Adrenal gland (tissue), 9 donors: ENCODE measurements at regions not wholly inside any gene's neighbourhood (a gene's known extent, or its start where the extent isn't known, plus 50 kb on each side); places are given as distances from the start of the nearest gene placed in this dataset.

Experiments
- DNase-seq, 7 donors: peaks; one replicate each; pipeline ENCODE4 v3.0.0-alpha.2; 2019 to 2020
- H3K27ac ChIP-seq, 5 donors: fragments of 200-600 bp; sonication (generic) in 4 of 5; 1 replicate in 3 of 5; 2 replicates in 2 of 5; pipeline versions ENCODE4 v1.5.1 to v1.8.0; 2016 to 2020; ENCODE audit warnings: mild to moderate bottlenecking in 1 of 5
- H3K27me3 ChIP-seq: fragments of 200-600 bp; 2 replicates; pipeline ENCODE4 v1.8.0; 2021
- H3K36me3 ChIP-seq, 2 donors: fragments of 200-600 bp; replicated peaks in 1 of 2; 1 replicate in 1 of 2; 2 replicates in 1 of 2; pipeline versions ENCODE4 v1.5.1 to v1.8.0; 2018 to 2022
- H3K4me1 ChIP-seq, 2 donors: fragments of 200-600 bp; replicated peaks in 1 of 2; 1 replicate in 1 of 2; 2 replicates in 1 of 2; pipeline versions ENCODE4 v1.5.1 to v1.8.0; 2018 to 2021
- H3K4me3 ChIP-seq, 4 donors: fragments of 200-600 bp; sonication (generic) in 3 of 4; one replicate each; pipeline ENCODE4 v1.5.1; 2016 to 2018
- H3K9me3 ChIP-seq, 3 donors: fragments of 200-600 bp; sonication (generic) in 1 of 3; replicated peaks in 1 of 3; 1 replicate in 2 of 3; 2 replicates in 1 of 3; pipeline versions ENCODE4 v1.5.1 to v1.8.0; 2016 to 2021
- POLR2A ChIP-seq, 2 donors: fragments of 450-650 bp; IDR thresholded peaks; one replicate each; pipeline ENCODE4 v1.6.1; 2017; ENCODE audit warnings: antibody characterized with exemption in 2 of 2, mild to moderate bottlenecking in 2 of 2, moderate library complexity in 1 of 2
- WGBS, 4 donors: extraction: QIAGEN DNeasy Blood & Tissue Kit in 2 of 4; methylation state at CpG; one replicate each; pipeline versions ENCODE4 v1.1.5 to v1.1.7; 2013 to 2017; 5-methylcytosine and 5-hydroxymethylcytosine counted together
- intact Hi-C, 2 donors: fragments of 100-400 bp; cut with DNase I; formaldehyde crosslinking; loops; one replicate each; pipeline versions ENCODE4 v1.14.1 to v1.15.0; 2022 to 2023
- TF ChIP-seq, protein P1 (sequence below), 6 experiments: fragments of 450-650 bp in 4 of 6; fragments of 200-600 bp in 2 of 6; sonication (generic) in 1 of 6; IDR thresholded peaks; 1 replicate in 5 of 6; 2 replicates in 1 of 6; pipeline versions ENCODE4 v1.5.1 to v1.8.0; 2016 to 2021; ENCODE audit warnings: antibody characterized with exemption in 6 of 6, mild to moderate bottlenecking in 2 of 6, moderate library complexity in 1 of 6
- donor health status: healthy with polysubstance abuse.
- donor health status: Bipolar disorder and iron deficiency.
- donor health status: DM: yes; HTN: yes; CAD: no.
- donor health status: DM: no; HTN: no; CAD: no.
- donor health status: DM: no; HTN: no; CAD: no.

GRCh38 chr4:130110770-130111169, 1014.8 kb downstream of the C4orf33 start:
- Histone ChIP-seq H3K9me3 (no peaks in the 10 kb centered on the region), H3K27me3 (no peaks in the 10 kb centered on the region), H3K4me3 (no peak overlapping the region), H3K36me3 (no peaks in the 10 kb centered on the region), H3K27ac (no peak overlapping the region), H3K4me1 (no peaks in the 10 kb centered on the region)
- WGBS, 4 donors = 20 to 41% (median 32%) methylated on average over 1 of the region's 1 CpG
- no peak for DNase-seq
- TF ChIP-seq, protein P1, sequence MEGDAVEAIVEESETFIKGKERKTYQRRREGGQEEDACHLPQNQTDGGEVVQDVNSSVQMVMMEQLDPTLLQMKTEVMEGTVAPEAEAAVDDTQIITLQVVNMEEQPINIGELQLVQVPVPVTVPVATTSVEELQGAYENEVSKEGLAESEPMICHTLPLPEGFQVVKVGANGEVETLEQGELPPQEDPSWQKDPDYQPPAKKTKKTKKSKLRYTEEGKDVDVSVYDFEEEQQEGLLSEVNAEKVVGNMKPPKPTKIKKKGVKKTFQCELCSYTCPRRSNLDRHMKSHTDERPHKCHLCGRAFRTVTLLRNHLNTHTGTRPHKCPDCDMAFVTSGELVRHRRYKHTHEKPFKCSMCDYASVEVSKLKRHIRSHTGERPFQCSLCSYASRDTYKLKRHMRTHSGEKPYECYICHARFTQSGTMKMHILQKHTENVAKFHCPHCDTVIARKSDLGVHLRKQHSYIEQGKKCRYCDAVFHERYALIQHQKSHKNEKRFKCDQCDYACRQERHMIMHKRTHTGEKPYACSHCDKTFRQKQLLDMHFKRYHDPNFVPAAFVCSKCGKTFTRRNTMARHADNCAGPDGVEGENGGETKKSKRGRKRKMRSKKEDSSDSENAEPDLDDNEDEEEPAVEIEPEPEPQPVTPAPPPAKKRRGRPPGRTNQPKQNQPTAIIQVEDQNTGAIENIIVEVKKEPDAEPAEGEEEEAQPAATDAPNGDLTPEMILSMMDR (IDR thresholded peaks at IDR 0.05) = no peak
- no peak for TF ChIP-seq POLR2A (IDR thresholded peaks at IDR 0.05)
- intact Hi-C loops = no loop called here

DNA sequence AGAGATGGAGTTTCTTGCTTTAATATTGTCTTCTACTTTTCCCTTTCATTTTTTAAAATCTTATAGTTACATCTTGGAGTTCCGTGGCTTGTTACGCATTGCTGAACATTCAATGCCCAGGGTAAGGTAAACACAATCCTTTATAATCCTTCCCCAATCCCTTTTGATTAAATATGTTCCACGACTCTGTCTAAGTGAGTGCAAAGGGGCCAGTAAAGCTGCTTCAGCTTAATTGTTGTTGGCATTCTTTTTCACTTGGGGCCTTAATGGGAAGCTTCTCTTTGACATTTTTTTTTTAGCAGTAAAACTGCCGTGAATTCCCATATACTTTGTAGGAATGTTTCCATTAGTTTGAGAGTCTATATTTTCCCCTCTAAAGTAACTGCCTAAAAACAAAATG, 1028.1 kb downstream of the C4orf33 start:
- 55 to 67% (median 62%) methylated on average over 4 of the region's 4 CpGs for WGBS, 4 donors
- H3K9me3 ChIP-seq = no peaks in the 10 kb centered on the region
- intact Hi-C loops = no loop called here
- no peak overlapping the region for H3K4me3 ChIP-seq
- H3K4me1 ChIP-seq = no peaks in the 10 kb centered on the region
- no peak overlapping the region for H3K27ac ChIP-seq
- no peak for DNase-seq
- H3K27me3 ChIP-seq = no peaks in the 10 kb centered on the region
- H3K36me3 ChIP-seq = no peaks in the 10 kb centered on the region
- TF ChIP-seq, protein P1 (IDR thresholded peaks at IDR 0.05) = no peak

- no peaks in the 10 kb centered on the region for H3K9me3 ChIP-seq
- H3K4me3 ChIP-seq = no peak overlapping the region
- no peak for DNase-seq
- no peaks in the 10 kb centered on the region for H3K4me1 ChIP-seq
- no peaks in the 10 kb centered on the region for H3K27me3 ChIP-seq
- H3K27ac ChIP-seq = no peak overlapping the region
- no peak for TF ChIP-seq POLR2A (IDR thresholded peaks at IDR 0.05)
- TF ChIP-seq, protein P1 (IDR thresholded peaks at IDR 0.05) = no peak
- intact Hi-C loops = no loop called here
- no peaks in the 10 kb centered on the region for H3K36me3 ChIP-seq
- 57 to 72% (median 64%) methylated on average over 5 of the region's 5 CpGs for WGBS, 4 donors
Measured at GRCh38 chr4:130125467-130125866, 1029.5 kb downstream of the C4orf33 start.

DNA sequence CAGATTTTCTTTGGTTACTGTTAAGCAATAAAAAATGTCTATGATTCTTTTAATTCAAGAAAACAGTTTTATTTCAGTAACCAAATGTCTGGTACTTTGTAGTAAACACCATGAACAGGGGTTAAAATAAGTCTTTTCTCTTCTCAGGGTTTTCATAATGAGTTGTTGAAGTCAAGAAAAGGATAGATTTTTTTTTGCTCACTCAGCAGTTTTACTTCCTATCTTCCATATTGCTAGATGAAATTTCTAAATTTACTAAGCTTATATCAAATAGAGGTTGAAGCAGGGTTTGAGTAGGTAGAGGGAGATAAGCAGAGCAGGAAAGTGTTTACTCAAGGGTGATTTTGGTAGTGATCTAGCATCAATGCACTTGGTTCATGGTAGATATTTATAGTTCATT, 1031.3 kb downstream of the C4orf33 start:
- H3K4me1 ChIP-seq = no peaks in the 10 kb centered on the region
- TF ChIP-seq POLR2A (IDR thresholded peaks at IDR 0.05) = no peak
- TF ChIP-seq, protein P1 (IDR thresholded peaks at IDR 0.05) = no peak
- intact Hi-C loops = no loop called here
- H3K4me3 ChIP-seq = no peak overlapping the region
- H3K36me3 ChIP-seq = no peaks in the 10 kb centered on the region
- DNase-seq = no peak
- H3K27me3 ChIP-seq = no peaks in the 10 kb centered on the region
- no peak overlapping the region for H3K27ac ChIP-seq
- H3K9me3 ChIP-seq = no peaks in the 10 kb centered on the region
